T47D (cell line): ENCODE measurements at regions not wholly inside any gene's neighbourhood (a gene's known extent, or its start where the extent isn't known, plus 50 kb on each side); places are given as distances from the start of the nearest gene placed in this dataset.

Experiments
- DNase-seq, 2 experiments: peaks; one replicate each; pipeline versions ENCODE4 v3.0.0 to v3.0.0-alpha.2; 2011 to 2012; ENCODE audit warnings: low read depth in 1 of 2, low spot score in 1 of 2
- JUND ChIP-seq: IDR thresholded peaks from 2 replicates; pipeline ENCODE4 v1.6.1; 2012; ENCODE audit warnings: low read depth
- in situ Hi-C: cut with HindIII; loops from 2 replicates; pipeline ENCODE4 v1.10.0; 2016; ENCODE audit warnings: low sequenced_read_pairs, low pct_unique_long_range_greater_than_20kb

DNA sequence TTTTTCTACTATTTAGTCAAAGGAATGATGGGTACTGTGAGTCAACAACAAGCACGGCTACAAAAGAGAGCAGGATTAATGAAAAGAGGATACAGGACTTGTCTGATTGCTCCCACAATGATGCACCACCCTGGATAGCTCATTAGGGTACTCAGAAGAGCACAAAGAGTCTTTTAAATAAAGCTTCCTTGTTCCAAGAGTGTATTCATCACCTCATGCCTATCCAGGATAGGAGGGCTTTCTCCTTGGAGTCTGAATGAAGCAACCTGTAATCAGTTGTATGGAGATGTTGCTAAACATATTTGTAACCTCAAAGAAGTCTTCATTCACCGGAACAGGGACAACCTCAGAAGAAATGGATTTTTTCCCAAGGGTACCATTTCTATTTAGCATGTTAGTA, 219.5 kb upstream of the TMEM161B start:
- DNase-seq: no peak
- TF ChIP-seq JUND: no peak
- in situ Hi-C loops: no loop called here

DNA sequence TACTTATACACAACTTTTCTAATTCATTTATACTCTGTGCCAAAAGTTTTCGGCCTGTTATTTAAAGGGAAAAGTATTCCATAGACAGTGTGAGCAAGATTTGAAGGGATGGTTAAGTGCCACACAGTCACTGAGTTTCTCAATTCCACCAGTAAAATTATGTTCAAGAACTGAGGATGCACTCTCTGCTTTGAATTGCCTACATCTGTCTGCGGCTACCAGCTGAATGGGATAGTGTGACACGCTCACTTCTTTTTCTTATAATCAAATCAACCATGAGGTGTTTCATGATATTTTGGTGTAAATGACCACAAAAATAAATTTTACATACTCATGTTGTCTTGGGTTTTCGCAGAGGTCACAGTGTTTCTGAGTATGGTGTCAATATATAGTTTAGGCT, 218.4 kb upstream of the TMEM161B start:
- no peak for TF ChIP-seq JUND
- in situ Hi-C loops: no loop called here

DNA sequence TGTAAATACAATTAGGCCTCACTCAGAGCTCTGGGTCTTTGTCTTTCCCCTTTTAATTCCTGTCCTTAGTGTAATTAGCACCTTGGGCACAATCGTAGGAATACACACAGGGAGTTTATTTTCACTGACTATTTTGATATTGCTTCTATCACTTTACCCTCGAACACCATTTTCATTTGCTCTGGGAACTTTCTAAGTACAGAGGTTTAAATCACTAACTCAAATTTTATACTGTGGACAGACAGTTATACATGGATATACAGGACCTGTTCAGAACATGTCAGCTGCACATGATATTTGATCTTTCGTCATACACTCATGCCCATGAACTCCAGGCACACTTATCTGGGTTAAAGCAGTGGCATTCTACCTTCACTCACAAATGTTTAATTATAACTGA, 217.8 kb upstream of the TMEM161B start:
- no peak for TF ChIP-seq JUND
- in situ Hi-C loops: no loop called here
- no peak for DNase-seq

More for the DNA sequence above, 218.4 kb upstream of the TMEM161B start:
- no peak for DNase-seq

DNA sequence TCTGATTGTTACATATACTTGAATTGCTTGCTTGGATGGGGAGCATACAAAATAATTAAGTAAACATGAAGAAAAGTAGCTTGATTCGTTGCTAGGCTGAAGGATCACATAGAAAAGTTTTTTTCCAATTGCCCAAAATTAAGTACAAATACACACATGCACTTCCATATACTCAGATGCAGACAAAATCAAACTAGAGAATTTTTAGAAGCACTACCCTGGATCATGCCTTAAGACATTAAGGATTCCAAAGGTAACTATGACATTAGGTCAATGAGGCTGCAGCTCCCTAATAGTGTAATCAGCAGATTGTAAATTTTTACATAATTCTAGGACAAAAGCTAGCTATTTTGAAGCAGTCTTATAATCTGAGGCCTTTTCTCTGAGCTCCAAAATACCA, 216.9 kb upstream of the TMEM161B start:
- in situ Hi-C loops: no loop called here
- no peak for TF ChIP-seq JUND
- no peak for DNase-seq

DNA sequence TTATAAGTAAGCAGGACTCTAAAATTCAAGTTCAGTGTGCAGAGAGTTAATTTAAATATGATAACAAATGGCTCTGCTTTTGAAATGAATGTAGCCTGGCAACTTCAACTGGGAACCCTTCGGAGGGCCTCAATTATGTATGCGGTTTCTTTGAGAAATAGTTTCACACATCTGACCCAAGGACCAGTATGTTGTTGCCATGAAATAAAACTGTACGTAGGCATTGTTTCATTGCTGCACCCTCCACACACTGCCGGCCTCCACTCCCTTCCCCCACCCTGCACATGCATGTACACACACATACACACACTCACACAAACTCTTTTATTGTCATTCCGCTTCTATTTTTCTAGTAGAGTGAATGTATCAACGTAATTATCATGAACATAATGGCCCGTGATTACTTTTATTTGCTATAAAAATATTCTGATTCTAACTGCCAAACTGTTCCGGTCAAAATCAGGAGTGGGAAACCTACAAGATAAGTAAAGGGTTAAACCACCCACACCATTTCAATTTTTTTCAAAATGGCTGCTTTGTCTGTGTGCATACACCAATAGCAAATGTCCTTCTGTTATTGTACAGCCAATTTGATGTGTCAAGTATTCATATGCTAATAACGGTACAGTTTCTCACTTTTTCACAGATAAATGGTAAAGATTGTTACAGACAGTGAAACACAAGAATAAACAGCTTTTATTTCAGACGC, 215.5 kb upstream of the TMEM161B start:
- no peak for DNase-seq
- no peak for TF ChIP-seq JUND
- in situ Hi-C loops: no loop called here

DNA sequence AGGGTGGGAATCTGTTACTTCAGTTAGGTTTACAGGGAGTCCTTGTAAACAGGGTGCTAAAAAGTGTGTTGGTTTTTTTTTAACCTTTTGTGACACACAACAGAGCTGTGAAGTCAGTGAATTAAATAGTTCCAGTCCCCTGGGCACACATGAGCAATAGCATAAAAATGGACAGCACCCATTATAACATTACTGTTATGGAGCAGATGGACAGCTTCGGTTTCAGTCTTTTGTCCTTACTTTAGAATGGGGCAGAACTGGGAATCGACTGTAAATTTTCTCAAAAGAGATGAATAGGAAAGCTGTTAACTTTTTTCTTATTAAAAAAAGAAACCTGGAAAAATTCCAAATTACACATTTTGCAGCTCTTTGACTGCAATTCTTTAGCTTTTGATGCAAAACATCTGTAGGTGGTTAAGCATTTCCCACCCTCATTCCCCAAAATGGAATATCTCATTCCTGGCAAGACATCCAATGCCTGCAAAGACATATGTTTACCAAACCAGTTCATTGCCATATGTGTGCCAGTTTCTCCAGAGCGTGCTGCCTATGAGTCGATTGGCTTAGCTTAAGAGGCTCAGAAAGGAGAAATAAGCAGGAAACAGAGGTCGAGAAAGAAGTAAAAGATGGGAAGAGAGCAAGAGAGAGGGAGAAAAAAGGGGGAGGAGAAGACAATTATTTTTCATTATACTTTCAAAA, 212.3 kb upstream of the TMEM161B start:
- no peak for TF ChIP-seq JUND
- in situ Hi-C loops: no loop called here
- no peak for DNase-seq

DNA sequence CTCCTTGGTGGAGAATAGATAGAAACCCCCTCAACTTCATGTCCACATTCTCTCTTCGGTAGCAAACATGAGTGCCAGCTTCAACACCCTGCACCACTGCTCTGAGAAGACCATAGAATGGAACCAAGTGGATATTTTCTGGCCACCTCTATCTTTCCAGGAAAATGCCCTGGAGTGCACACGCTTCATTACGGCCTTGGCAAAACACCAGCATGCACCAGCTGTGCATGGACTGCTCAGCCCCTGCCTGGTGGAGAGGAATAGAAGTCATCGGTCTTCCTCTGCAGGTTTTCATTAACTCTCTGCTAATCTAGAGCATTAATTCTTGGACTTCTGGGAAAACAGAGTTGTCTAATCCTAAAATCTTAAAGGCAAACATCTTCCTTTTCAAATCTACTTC, 211.6 kb upstream of the TMEM161B start:
- no peak for DNase-seq
- TF ChIP-seq JUND: no peak
- in situ Hi-C loops: no loop called here

DNA sequence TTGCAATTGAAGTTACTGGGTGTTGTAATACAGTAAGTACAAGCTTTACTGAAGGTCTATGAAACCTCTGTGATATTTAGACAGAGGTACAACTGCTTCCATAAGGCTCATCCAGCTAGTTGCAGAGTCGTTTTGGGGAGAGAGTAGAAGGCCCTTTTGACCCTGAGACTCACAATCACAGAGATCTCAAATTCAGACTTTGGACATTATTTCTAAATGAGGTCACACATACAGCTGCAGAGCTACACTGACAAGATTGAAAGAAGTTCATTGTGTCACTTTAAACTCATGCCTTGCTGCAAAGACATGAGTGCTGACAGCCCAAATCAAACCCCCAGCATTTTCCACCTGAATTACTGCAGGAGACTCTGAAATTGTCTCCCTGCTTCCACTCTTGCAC, 205.9 kb upstream of the TMEM161B start:
- no peak for DNase-seq
- no peak for TF ChIP-seq JUND
- in situ Hi-C loops: no loop called here

DNA sequence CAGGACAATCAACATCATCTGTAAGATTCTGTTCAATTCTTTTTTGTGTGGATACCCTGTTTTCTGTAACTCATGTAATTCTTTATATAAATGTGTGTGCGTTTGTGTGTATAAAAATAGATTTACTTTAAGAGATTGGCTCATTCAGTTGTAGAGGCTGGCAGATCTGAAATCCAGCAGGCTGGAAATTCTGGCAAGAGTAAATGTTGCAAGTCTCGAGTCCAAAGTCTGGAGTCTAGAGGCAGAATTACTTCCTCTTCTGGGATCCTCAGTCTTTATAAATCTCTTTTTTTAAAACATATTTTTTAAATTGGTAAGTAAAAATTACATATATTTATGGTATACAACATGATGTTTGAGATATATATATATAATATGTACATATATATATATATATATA, 202.1 kb upstream of the TMEM161B start:
- DNase-seq: no peak
- in situ Hi-C loops: no loop called here
- TF ChIP-seq JUND: no peak

DNA sequence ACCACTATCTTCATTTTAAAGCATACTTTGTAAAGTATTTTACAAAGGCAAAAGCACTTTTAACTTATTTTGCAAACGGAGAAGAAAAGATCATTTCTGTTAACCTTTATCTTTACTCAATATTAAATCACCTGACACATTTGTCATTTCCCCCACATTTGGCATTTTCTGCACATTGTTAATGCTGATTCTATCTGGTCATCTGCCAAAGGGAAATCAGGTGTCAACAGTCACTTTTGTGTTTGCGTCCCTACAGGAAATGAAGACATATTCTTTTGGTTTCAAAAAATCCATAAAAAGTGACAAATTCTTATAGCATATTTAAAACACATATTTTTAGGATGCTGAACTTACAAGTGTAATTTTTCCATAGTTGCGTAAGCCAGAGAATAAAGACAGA, 191.3 kb upstream of the TMEM161B start:
- in situ Hi-C loops: no loop called here
- no peak for DNase-seq
- TF ChIP-seq JUND: no peak

DNA sequence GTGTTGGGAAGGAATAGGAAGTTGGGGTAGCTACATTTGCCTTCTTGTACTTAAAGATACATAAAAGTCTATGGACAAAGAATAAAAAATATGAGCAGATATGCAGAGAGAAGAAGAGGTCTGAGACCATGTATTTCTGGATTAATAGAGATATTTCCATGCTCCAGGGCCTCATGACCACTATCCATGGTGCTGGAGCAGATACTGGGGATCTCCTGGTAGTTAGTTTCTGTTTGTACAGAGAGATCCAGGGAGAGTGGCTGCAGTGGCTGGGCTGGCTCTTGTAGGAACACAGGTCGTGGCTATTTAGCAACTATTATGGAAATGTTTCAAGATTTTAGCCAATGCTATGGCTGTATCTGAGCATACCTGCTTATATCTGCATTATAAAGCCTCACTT, 184.2 kb upstream of the TMEM161B start:
- TF ChIP-seq JUND: no peak
- DNase-seq: peak in 1 of 2 experiments; percentile 50
- in situ Hi-C loops: no loop called here

DNA sequence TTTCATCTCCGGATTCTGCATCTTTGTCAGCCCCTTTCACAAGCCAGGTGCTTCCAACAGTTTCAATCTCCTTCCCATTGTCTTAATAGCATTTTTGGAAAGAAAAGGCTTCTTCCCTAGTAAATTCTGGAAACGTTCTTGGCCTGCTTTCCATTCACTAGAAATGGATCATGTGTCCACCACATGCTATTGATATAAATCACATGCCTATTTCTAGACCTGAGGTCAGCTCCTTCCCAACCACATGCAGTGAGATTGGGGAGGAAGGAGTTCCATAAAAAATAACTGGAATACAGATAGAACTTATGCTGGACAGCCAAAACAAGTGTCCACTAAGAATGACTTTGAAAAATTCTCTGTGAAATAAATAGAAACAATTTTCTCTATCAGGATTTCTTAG, 181.6 kb upstream of the TMEM161B start:
- no peak for TF ChIP-seq JUND
- DNase-seq: no peak
- in situ Hi-C loops: no loop called here

DNA sequence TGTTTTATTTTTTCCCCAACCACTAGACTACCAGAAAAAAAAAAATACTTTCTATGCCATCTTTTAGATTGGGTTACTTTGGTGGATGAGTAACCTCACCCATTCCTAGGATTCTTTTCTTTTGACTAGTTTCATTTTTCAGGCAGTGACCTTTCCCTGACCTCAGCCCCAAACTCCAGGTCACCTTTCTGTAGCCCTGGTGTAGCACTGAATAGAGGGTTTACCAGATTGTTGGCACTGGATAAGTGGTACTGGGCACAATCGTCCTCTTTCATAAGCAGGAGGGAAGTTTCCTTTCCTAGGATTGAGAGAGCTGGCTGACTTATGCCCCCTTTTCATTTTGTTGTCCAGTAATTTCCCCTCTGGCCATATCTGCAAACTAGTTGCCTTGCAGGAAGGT, 169.4 kb upstream of the TMEM161B start:
- in situ Hi-C loops: no loop called here
- TF ChIP-seq JUND: no peak
- DNase-seq: no peak

DNA sequence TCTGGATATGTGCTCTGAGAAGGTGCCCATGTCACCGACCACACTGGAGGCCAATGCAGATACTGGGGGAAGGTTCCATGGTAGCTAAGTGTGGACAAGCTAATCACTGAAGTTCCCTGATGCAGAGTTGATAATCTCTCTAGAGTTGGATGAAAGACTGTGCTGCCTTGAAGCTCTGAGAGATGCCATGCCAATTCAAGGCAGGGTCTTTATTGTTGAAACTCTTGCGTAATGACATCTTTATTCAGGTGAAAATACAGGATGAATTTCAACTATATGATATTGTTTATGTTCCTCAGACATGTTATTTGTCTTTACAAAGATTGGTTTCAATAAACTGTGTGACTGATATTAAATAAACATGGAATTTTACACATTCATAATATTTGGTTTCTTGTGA, 167.6 kb upstream of the TMEM161B start:
- no peak for TF ChIP-seq JUND
- DNase-seq: no peak
- in situ Hi-C loops: no loop called here
